Stimulated activated CD8-positive, alpha-beta memory T cell treated with anti-CD3 and anti-CD28 coated beads, Interleukin-7, amount 100 ng/mL, for 48 hours (primary cell): ENCODE measurements at regions not wholly inside any gene's neighbourhood (a gene's known extent, or its start where the extent isn't known, plus 50 kb on each side); places are given as distances from the start of the nearest gene placed in this dataset.
"Not testable (repeated sequence)": the region's sequence is repeated elsewhere in the genome, so short reads cannot be mapped to it uniquely, and the experiment has no call there.

ENCODE experiments used
- DNase-seq, 2 donors: peaks; one replicate each; pipeline ENCODE4 v3.0.0-alpha.2; 2020; ENCODE audit warnings: low read depth in 1 of 2; ENCODE audit errors: extremely low read depth in 1 of 2

DNA sequence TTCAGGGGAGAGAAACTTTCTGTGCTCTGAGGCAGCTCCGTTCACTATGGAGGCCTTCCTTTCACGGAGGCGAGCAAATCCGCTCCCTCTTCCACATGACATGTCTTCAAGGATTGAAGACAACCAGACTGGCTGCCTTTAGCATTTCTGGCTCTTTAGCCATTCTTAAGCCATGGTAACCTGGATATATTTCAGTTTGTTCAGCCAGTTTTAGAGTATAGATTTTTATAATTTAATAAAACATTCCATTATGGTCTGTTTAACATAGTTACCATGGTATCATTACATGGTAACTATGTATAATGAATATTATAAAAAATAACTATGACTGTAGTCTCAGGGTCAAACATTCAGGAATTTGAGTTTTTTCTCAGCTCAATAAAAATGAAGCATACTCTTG lies 54.2 kb upstream of the NFIA start:
- no peak for DNase-seq

- not testable (repeated sequence) for DNase-seq
Observed at GRCh38 chr1:61018068-61018467, 64.3 kb upstream of the NFIA start.

GRCh38 chr1:61017651-61018050 lies 64.7 kb upstream of the NFIA start:
- DNase-seq: no peak

GRCh38 chr1:61013946-61014667 lies 68.3 kb upstream of the NFIA start:
- no peak for DNase-seq

- DNase-seq: no peak
Observed at GRCh38 chr1:61013189-61013945, 69.0 kb upstream of the NFIA start.

GRCh38 chr1:61012341-61012761 lies 70.0 kb upstream of the NFIA start:
- no peak for DNase-seq

GRCh38 chr1:61011561-61012263 lies 70.6 kb upstream of the NFIA start:
- no peak for DNase-seq

GRCh38 chr1:61007534-61008364 lies 74.6 kb upstream of the NFIA start:
- no peak for DNase-seq

DNA sequence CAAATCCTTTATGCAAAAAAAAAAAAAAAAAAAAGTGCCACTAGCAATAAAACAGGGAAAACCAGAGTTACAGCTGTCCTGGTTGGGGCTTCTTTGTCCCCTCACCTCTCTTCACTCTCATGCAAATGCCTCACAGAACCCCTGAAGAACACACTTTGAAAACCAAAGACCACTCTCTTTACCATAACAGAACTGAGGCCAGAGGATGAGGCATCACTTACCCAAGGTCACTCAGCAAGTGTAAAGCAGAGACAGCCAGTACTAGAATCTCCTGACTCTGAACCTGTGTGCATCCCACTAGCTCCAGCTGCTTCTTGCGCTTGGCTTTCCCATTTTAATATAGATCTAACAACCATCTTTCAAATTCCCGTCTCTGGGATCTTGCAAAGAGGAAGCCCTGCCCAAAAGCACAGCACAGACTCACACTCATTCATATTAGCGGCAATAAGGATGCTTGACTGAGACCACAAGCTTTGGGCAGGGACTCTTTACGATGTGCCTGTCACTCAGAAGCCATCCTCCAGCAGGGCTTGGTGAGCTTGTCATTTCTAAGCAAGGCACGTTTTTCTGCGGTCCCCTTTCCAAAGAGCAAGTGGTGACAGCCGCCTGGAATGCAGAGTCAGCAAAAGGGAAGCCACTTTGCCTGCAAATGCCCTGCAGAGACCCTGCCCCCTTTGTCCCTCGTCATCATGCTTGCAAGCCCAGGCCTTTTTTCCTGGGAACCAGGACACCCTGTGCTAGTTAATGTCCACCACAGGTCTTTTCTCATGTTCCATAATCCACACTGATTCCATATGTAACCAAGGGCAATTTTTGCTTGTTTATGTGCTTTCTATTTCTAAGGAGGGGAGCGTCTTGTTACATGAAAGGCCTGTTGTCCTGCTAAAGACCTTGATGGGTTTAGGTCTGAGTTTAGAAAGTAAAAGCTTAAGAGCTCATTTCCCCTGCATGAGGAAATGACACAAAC lies 76.5 kb upstream of the NFIA start:
- DNase-seq: no peak

GRCh38 chr1:61004262-61005003 lies 77.9 kb upstream of the NFIA start:
- no peak for DNase-seq

DNA sequence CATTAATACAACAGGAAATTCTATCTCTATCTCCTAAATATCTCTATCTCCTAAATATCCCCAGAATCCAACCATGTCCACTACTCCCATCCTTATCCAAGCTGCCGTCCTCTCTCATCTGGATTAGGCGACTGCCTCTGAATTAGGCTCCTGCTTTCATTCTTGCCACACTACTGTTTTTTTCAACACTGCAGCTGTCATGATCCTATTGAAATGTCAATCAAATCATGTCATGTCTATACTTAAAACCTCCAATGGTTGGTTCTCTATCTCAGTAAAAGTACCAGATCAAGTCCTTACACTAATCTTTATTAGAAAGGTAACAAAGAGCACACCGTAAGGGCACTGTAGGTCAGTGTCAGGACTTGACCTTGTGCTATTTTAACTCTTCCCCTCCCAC lies 82.0 kb upstream of the NFIA start:
- DNase-seq: no peak

- DNase-seq: no peak
Observed at GRCh38 chr1:60998786-60999185, 83.6 kb upstream of the NFIA start.

- no peak for DNase-seq
Observed at GRCh38 chr1:60994828-60995492, 87.4 kb upstream of the NFIA start.

DNA sequence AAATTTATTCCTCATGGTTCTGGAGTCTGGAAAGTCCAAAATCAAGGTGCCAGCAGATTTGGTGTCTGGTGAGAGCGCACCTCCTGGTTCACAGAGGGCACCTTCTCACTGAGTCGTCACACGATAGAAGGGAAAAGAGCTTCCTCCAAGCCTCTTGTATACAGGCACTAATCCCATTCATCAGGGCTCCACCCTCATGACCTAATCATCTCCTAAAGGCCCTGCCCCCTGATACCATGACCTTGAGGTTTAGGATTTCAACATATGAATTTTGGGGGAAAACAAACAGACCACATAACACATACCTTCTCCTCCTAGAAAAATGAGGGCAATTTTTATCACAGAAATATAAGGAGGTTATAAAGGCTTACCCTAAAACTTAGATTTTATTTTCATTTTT lies 88.0 kb upstream of the NFIA start:
- no peak for DNase-seq

DNA sequence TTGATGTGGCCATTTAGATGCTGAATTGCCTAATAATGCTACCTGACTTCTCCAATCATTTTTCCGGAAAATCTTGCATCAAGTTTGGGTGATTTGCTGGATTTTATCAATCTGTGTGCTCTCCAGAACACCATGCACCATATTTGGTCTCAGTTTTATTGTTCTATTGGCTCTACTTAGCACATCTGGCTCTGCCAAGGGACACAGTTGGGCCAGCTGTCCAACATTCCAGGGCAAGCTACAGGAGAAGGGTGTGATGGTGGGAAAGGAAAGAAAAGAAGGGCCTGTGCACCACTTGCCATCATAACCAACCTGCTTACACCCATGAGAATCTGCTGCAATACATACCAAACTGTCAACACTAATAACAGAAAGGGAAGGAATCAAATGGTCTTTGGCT lies 90.2 kb upstream of the NFIA start:
- no peak for DNase-seq

DNA sequence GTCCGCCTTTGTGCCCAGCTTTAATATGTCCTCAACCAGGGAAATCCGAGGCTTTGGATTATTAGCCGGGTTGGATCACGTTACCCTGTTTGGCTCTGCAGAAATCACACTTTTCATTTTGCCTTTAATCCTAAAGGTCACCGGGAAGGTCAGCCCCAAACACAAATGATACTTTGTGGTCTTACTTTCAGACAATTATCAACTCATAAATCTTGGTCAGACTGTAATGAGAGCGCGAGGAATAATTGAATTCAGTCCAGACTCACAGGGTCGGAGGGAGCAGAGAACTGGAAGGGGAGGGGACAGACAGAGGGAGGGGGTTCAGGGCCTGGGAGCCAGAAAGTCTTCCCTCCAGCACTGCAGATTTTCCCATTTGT lies 91.7 kb upstream of the NFIA start:
- DNase-seq: no peak

DNA sequence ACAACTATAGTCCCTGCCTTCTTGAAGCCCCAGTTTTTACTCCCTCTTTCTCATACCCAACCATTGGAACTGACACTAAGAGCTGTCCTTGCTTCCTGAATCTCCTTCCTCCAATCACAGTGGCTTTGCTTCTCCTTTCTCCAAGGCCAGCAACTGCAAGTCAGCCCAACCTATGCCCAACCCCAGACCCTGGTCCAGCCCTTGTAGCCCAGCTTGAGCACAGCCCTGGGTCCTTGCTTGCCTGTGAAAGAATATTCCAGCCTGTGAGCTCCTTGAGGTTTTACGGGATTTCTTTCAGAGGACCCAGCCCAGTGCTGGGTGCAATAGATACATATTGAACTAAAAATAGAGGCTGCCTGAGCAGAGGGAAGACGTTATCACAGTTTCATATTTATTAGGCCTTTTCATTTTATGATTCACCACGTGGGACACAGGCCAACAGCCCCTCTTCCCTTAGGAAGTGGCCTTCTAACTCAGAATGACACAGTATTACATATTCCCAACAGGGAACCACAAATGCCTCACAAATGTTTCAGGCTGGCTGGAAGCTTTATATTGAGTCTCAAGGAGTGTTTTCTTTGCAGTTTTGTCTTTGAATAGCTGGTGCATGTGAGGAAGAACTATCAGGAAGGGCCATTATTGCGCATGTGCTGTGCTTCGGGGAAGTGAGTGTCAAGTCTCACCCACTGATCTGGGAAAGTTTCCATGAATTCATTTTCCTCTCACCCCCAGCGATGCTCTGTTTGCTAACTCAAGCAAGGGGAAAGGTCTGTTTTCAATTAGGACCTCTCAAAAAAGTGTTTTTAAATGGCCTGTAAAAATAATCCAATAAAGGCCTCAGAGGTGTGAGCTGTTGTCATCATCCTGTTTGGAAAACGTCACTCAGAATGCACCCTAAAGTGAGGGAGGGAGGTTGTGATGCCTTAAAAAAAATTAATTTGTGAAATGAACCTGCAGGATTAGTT lies 92.3 kb upstream of the NFIA start:
- no peak for DNase-seq

DNA sequence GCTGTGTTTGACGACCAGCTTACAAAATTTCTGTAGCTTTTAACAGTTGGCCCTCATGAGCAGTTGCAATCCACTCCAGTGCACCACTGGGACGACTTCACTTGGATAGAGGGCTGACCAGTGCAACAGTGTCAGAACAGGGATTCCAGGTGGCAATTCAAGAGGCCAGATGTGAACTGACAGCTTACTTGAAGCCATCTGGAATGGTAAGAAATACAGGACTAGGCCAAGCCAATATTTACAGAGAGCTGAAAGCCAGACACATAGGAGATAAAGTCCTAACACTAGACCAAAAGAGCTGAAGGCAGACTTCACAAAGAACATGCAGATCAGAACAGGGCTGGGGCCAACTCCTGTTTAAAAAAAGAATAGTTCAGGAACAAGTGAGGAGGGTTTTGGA lies 93.5 kb upstream of the NFIA start:
- DNase-seq: no peak
